ENCODE measurements at regions not wholly inside any gene's neighbourhood (a gene's known extent, or its start where the extent isn't known, plus 50 kb on each side); places are given as distances from the start of the nearest gene placed in this dataset.
"Not testable (repeated sequence)": the region's sequence is repeated elsewhere in the genome, so short reads cannot be mapped to it uniquely, and the experiment has no call there.

- H3K4me3 ChIP-seq, result no peak overlapping the region
Observed at GRCh38 chr1:47690341-47691250, 252.8 kb downstream of the FOXD2 start.

GRCh38 chr1:47691293-47691692 is 253.4 kb downstream of the FOXD2 start:
- H3K4me3 ChIP-seq, H3K27ac ChIP-seq: not testable (repeated sequence)

More at GRCh38 chr1:47690341-47691250, 252.8 kb downstream of the FOXD2 start:
- H3K27ac ChIP-seq, result no peak overlapping the region

GRCh38 chr1:47692196-47692595 is 254.4 kb downstream of the FOXD2 start:
- Histone ChIP-seq H3K4me3 (no peak overlapping the region), H3K27ac (no peak overlapping the region)

- Histone ChIP-seq H3K27ac (no peak overlapping the region), H3K4me3 (no peak overlapping the region)
Observed at GRCh38 chr1:47693115-47693514, 255.3 kb downstream of the FOXD2 start.

GRCh38 chr1:47694011-47694890 is 256.4 kb downstream of the FOXD2 start:
- Histone ChIP-seq H3K4me3 (no peak overlapping the region), H3K27ac (no peak overlapping the region)

GRCh38 chr1:47696404-47696736 is 258.5 kb downstream of the FOXD2 start:
- Histone ChIP-seq H3K4me3 (no peak overlapping the region), H3K27ac (no peak overlapping the region)

GRCh38 chr1:47696737-47697441 is 259.0 kb downstream of the FOXD2 start:
- Histone ChIP-seq H3K4me3 (no peak overlapping the region), H3K27ac (no peak overlapping the region)

- Histone ChIP-seq H3K4me3 (no peak overlapping the region), H3K27ac (no peak overlapping the region)
Observed at GRCh38 chr1:47697616-47698335, 259.9 kb downstream of the FOXD2 start.

- Histone ChIP-seq H3K27ac (no peak overlapping the region), H3K4me3 (no peak overlapping the region)
Observed at GRCh38 chr1:47699492-47700235, 261.8 kb downstream of the FOXD2 start.

GRCh38 chr1:47701283-47701682 is 263.4 kb downstream of the FOXD2 start:
- H3K4me3 ChIP-seq, result no peak overlapping the region
- H3K27ac ChIP-seq, result no peak overlapping the region

- Histone ChIP-seq H3K4me3 (no peak overlapping the region), H3K27ac (no peak overlapping the region)
Observed at GRCh38 chr1:47701741-47702515, 264.1 kb downstream of the FOXD2 start.

- Histone ChIP-seq H3K27ac (peak overlapping the region in 1 of 21 experiments; percentile 43), H3K4me3 (no peak overlapping the region)
Observed at GRCh38 chr1:47703156-47703825, 265.4 kb downstream of the FOXD2 start.

- Histone ChIP-seq H3K27ac (no peak overlapping the region), H3K4me3 (no peak overlapping the region)
Observed at GRCh38 chr1:47703981-47704596, 266.2 kb downstream of the FOXD2 start.

GRCh38 chr1:47705517-47706130 is 267.8 kb downstream of the FOXD2 start:
- no peak overlapping the region for H3K4me3 ChIP-seq
- no peak overlapping the region for H3K27ac ChIP-seq

GRCh38 chr1:47707503-47707902 is 269.7 kb downstream of the FOXD2 start:
- no peak overlapping the region for H3K27ac ChIP-seq
- no peak overlapping the region for H3K4me3 ChIP-seq

- Histone ChIP-seq H3K27ac (peak overlapping the region in 1 of 21 experiments; percentile 0), H3K4me3 (peak overlapping the region in 1 of 7 experiments; percentile 38)
Observed at GRCh38 chr1:47708019-47708535, 270.2 kb downstream of the FOXD2 start.

Data from skin epidermis (tissue), 12 donors.